Middle frontal gyrus (tissue), 1 donor: ENCODE measurements at regions not wholly inside any gene's neighbourhood (a gene's known extent, or its start where the extent isn't known, plus 50 kb on each side); places are given as distances from the start of the nearest gene placed in this dataset.
"Not testable (repeated sequence)": the region's sequence is repeated elsewhere in the genome, so short reads cannot be mapped to it uniquely, and the experiment has no call there.

Source experiments
- DNase-seq: peaks from one replicate; pipeline ENCODE4 v3.0.0-alpha.2; 2015; ENCODE audit warnings: low spot score; ENCODE audit errors: extremely low spot score

DNA sequence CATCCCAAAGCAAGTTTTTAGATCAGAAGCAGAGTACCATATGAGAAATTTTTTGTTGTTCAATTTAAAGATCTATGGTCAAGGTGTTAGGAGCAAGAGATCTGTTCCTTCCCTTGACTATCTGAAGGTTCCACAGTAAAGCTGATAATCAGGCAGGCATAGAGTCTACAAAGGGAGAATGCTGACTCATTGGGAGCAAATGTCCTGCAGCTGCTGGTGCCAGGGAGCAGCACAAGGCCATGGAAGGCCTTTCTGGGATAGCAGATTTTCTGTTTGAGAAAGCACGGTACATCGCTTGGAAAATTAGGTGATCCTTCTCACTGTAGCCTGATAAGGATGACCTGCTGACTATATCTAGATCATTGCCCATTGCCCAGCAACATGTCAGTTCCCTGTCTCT lies 210.1 kb upstream of the C1orf87 start:
- DNase-seq = no peak

DNA sequence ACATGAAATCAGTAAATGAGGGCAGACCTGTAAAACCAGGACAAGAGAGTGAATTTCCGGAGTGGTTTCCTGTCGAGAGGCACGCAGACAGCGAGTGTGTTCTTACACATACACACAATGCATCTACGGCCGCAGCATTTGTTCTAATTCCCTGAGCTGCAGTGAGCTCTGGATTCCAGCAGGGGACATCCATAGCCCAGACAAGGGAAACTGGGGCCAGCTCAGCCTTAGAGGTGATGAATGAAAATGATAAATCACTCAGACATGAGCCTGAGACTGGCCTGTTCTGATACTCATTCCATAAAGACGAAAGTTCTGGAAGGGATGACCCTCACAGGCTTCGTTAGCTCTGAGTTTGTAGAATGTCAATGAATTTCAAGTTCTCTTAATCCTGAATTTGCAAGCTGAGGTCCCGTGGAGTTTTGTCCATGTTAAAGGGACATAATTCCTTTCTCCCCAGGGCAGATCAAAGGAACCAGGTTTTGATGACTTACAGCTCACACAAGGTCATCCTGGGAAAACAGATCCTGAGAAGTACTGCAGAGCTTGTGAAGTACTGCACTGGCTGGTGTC lies 207.9 kb upstream of the C1orf87 start:
- peak; percentile 79 for DNase-seq

DNA sequence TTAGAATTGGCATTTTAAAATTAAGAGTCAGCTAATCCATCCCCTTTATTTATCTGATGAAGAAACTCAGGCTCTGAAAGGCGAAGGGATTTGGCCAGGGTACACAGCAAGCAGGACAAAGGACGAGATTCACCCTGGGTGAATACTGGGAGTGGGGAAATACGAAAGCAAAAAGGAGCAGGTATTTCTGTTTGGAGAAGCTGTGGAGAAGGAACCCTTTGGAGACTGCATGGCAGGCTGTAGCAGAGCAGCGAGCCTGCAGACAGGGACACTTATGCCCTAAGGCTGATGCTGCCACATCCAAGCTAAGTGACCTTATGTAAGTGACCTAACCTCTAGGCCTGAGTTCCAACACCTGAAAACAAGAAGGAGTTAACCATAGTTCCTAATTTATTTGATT lies 207.2 kb upstream of the C1orf87 start:
- DNase-seq = no peak

DNA sequence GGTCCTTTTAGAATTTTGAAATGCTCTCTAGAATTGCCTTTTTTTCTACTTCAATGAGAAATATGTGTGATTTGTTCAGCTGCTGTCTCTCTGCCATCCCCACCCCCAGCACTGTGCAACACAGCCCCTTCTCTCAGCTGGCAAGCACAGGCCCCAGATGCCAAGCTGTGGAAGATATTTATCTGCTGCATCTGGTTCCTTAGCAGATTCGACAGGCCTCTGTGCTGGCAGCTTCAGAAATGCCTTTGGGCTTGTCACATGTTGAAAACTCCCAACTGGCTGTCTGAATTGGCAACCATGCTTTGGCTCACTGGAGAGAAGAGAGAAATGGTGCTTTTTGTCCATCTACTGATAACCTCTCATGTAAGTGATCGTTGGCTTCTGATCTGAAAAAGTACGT lies 206.7 kb upstream of the C1orf87 start:
- no peak for DNase-seq

DNA sequence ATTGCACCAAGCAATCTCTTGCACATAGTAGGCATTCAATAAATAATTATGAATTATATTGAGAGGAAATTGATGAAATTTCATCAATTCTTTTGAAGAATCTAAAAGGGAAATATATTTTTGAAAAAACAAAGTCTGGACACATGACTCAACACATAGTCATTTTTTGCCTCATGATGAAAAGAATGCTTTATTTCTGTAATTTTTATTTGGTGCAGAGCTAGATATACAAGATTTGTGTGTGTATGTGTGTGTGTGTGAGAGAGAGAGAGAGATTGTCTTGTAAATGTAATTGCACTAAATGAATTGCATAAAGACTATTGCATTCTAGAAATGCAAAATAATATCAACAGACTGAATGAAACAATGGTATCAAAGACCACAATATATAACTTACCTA lies 206.2 kb upstream of the C1orf87 start:
- no peak for DNase-seq

DNA sequence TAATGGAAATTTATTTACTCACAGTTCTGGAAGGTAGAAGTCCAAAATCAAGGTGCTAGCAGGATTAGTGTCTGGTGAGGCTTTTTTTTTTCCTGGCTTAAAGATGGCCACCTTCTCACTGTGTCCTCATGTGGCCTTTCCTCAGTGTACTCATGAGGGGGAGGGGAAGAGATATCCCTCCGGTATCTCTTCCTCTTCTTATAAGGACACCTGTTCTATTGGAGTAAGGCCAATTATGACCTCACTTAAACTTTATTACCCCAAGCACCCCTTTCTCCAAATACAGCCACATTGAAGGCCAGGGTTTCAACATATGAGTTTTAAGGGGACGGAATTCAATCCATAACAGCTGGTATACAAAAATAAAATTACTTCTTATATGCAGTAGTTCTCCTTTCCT lies 203.7 kb upstream of the C1orf87 start:
- no peak for DNase-seq

DNA sequence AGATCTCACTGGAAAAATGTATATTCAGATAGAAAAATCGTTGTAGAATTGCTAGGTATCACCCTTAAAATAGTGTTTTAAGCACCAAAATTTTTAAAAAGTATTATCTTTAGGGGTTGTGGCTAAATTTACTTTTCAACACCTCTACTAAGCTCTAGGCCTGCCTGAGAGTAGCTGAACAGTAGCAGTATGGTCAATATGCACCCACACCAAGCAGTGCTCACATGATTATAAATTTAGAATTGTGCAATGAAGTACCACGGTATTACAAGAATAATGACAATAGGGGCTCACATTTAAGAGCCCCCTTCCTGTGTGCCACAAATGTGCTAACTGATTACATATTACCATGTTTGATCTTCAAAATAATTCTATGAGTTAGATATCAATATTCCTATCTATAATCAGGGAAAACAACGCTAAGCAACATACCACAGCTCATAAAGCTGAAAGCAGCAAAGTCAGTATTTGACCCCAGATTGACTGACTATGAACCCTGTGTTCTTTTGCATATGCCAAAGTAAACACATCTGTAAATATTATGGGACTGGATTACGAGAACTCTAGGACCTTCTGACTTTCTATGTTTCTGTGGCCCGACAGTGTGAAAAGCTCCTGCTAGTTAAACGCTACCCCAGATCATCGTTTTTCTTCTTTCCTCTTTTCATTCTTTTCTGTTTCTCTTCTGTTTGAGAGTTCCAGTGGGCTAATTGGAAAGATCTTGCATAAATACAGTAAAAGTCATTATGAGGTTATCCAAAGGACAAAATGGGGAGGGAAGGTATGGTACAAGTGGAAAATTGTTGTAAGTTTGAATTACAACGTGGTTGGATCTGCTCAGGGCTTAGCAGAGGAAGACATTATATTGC lies 201.1 kb upstream of the C1orf87 start:
- no peak for DNase-seq

DNA sequence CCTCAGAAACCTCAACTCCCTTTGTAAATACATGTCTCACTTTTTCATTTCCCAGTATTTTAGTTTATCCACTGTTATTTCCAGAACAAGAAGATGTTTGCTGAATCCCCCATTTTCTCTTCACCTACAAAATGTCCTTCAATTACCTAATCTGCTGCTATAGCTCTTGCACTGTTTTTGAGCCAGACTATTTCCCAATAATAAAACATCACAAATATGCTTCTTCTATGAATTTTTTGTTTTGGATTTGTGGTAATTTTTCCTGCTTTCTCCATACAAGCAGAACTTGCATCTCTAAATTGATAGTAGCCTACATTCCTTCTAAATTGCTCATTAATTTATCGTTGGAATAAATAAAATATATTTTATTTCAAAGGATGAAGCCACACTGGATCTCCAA lies 199.6 kb upstream of the C1orf87 start:
- no peak for DNase-seq

DNA sequence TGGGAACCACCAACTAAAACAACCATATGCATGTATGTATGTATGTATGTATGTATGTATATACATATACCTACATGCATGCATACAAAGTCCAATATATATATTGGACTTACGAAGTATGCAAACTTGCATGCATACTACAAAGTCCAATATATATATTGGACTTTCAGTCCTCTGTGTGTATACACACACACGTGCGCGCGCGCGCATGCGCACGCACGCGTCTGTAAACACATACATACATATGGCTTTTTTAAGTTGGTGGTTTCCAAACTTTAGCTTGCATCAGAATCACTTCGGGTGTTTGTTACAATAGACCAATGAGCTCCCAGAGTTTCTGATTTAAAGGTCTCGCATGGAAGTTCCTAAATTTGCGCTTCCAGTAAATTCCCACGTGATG lies 197.5 kb upstream of the C1orf87 start:
- no peak for DNase-seq

DNA sequence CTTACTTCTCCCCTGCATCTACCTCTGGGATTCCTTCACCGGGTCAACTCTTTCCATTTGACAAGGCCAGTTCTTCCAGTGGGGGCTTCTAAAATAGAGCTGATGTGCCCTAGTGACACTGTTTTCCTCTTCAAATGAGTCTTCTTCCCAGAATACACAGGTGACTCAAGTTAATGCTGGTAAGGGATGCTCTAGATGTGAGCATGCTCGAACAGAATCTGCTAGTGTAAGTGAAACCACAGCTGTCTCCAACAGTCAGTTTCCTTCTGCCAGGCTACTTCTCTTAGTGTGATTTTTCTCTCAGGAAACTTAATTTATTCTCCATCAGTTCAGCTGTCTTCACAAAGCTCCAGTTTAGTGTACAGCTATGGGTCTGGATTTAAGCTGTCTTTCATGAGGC lies 194.9 kb upstream of the C1orf87 start:
- DNase-seq = no peak

DNA sequence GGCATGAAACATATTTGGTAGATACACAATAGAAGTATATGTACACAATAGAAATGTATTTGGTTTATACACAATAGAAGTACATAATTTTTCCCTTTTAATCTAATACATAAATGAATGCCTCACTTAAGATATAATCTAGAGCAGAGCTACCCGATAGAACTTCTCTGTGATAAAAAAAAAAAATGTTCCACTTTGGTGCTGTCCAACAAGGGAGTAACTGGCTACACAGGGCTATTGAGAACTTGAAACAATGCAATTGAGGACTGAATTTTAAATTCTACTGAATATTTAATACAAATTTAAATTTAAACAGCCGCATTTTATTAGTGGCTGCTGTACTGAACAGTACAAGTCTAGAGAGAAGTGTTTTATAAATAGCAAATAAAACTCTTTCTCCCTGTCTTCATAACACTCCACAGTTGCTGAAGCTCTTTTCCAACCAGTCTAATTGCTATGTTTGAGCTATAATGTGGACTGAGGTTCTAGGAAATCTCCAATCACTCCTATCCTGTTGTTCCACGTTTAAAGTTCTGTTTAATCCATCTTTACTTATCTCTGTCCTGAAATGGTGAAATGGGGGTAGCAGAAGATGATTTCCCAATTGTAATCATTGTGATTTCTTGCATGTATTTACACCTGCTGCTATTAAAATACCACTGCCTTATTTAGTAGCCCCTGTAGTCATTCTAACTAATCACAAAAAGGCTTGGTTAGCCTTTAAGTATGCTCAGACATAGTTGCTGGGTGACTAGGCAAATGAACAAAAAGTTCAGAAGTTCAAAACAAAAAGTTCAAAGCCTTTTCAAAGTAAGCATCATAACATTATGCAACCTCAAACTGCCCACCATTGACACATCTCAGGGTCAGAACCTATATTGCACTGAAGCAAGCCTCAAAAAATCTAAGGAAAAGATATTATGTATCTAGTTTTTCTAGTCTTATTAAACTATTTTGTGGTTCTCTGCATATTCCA lies 192.3 kb upstream of the C1orf87 start:
- no peak for DNase-seq

DNA sequence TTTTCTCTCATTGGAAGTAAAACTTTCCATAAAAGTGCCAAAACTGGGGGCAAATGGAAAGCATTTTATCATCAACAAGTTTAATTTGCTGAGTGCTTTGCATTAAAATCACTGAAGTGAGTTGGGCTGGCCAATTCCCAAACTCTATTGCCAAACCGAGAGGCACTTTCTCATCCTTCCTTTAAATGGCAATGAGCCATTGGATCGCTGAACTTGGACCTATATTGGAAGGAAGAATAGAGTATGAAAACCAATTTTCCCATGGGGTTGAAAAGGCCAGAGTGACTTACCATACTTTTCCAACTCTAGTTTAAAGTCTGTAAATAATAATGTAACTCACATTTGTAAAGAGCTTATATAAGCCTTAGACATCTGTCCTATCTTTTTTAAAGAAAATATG lies 189.1 kb upstream of the C1orf87 start:
- DNase-seq = no peak

DNA sequence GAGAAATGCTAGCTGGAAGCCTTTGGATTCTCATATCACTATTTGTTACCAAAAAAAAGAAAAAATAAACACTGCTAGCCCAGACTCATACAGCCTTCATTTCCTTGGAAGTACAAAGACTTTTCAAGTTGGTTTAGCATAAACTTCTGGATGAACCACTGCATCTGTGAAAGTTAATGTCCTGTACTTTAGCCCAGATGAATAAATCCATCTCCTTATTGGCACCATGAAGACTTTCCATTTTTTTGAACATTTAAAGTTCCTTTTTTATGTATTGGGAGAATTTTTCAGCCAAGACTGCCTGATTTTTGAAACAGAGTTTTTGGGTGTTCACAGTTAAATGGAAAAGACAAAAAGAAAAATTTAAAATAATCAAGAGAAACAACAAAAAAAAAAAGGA lies 184.0 kb upstream of the C1orf87 start:
- DNase-seq = no peak

DNA sequence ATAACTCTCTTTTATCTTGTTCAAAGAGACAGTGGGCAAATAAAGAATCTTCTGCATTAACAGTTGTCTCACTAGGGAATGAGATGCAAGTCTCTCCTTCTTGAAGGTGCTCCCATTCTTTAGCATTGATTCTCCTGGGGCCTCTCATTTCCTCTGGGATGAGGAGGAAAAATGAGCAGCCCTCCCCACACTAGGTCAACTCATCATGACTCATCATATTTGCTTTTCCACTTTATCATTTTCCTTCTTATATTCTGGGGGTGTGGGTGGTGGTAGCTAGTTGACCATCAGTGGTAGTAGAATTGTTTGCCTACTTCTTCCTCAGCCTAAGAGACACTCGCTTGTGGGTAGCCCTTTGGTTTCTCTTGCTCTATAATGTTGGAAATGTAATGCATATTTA lies 182.0 kb upstream of the C1orf87 start:
- DNase-seq = no peak

DNA sequence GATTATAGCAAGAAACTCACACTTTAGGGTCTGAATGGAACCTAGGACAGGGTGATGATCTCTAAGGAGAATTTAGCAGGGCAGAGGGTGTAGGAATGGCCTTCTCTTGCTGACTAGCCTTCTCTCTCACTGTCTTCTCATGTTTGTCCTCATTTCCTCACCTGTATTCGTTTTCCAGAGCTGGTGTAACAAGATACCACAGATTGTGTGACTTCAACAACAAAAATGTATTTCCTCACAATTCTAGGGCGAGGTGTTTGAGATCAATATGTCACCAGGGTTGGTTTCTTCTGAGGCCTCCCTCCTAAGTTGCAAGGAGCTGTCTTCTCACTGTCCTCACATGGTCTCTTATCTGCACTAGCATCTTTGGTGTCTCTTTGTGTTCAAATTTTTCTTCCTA lies 177.9 kb upstream of the C1orf87 start:
- DNase-seq = no peak

DNA sequence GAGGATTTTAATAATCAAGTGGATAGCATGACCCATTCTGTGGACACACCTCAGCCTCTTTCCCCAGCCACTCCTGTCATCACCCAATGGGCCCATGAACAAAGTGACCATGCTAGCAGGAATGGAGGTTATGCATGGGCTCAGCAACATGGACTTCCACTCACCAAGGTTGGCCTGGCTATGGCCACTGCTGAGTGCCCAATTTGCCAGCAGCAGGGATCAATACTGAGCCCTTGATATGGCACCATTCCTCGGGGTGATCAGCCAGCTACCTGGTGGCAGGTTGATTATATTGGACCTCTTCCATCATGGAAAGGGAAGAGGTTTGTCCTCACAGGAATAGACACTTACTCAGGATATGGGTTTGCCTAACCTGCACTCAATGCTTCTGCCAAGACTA lies 173.9 kb upstream of the C1orf87 start:
- not testable (repeated sequence) for DNase-seq

DNA sequence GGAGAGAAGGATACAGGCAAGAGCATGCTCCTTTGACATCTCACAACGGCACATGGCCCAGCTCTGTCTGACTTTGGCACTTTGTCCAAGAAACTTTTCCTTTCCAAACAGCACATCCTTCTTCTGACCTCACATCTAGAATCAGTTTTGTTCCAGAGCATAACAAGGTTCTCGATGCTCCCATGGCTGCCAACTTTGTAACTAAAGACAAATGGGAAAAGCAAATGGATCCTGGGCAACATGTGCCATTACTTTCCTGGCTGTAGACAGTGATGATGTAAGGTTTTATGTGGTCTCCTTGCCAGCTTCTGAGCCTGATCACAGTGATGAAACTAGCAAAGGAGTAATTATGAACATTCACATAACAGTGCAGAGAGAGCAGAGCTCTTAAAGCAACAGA lies 171.8 kb upstream of the C1orf87 start:
- no peak for DNase-seq

DNA sequence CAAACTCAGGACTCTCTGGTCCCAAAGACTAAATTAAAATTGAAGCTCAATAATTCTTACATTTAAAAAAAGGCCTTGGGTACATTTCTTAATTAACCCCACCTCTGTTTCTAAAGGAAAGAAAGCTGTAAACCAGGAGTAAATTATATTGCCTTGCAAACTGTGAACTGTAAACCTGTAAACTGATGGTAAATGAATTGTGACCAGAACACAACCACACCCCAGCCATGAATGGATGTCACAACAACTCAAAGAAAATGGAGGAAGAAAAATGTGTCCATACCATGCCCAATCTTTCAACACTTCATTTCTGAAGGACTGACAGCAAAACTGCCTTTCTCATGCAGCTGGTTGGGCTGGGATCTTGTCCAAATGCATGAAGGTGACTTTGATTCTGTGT lies 171.3 kb upstream of the C1orf87 start:
- DNase-seq = no peak

DNA sequence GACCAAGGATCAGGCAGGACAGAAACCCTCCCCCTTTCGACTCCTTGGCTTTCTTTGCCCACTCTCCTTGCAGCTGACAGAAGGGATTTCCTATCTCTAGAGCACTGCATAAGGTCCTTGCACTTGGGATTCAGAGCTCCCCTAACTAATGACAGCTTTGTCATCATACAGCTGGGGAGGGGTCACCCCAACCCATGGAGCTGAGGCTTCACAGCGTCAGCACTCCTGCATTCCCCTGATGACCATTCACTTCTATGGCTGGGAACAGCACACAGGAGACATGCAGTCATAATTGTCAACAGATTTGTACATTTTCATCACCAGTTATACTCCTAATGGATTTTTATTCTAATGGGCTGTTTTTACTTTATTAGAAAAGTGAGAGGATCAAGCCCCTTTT lies 161.7 kb upstream of the C1orf87 start:
- DNase-seq = no peak

DNA sequence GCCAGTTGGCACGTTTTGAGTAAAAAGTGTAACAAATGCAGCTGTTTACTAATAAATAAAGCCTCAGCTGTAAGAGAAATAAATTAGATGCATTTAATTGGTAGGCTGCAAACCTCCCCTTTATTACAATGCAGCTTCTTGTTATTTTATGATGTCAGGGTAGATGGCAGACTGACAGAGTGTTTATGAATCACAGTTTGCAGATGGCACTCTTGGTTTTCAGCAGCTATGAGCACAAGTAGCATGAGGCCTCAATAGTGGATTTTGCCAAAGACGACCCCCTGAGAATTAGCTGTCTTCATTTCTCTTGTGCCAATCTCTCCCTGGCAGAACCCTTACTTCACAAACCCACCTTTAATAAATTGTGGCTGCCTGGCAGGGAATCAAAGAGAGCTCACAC lies 161.2 kb upstream of the C1orf87 start:
- DNase-seq = no peak

DNA sequence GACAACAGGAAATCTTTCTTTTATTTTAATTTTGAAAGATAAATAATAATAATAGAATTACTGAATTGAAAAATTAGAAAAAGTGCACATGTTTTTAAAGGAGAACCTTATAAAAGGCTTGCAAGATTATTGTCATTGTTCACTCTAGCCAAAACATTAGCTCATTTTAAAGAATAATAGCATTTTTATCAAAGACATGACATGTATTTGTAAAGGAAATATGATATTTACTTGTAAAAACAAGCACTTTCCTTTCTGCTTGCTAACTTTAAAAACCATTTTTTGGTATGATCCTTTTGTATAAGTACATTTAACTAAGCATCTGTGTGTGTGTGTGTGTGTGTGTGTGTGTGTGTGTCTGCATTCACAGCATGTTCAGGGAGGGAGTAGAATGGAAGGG lies 156.3 kb upstream of the C1orf87 start:
- DNase-seq = no peak

DNA sequence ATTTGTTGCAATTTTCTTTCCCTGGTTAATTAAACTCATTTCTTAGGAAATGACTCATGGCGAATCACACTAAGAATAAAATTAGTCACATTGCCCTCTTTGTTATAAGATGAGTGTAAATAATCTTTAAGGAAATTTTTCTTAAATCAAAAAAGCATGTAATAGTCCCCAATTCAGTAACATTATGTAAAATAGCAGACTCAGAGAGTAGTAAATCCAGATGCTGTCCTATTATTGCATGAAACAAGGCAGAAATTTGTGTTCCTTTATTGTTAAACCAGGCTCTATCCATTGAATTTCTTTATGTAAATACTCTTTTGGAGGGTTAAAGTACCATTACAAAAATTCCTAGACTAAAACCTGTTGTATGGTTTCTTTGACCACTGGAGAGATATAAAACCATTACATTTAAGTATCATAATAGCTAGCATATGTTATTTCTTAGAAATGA lies 154.5 kb upstream of the C1orf87 start:
- DNase-seq = no peak
